Neuronal stem cell (in vitro differentiated cells): ENCODE measurements at regions not wholly inside any gene's neighbourhood (a gene's known extent, or its start where the extent isn't known, plus 50 kb on each side); places are given as distances from the start of the nearest gene placed in this dataset.

ENCODE experiments used
- DNase-seq: peaks from one replicate; pipeline ENCODE4 v3.0.0-alpha.2; 2013; ENCODE audit warnings: low spot score
- H2AFZ ChIP-seq: one replicate; pipeline ENCODE4 v1.6.1; 2013; ENCODE audit warnings: mild to moderate bottlenecking, low read length, inconsistent platforms
- H2AK5ac ChIP-seq: 2 replicates; pipeline ENCODE4 v1.6.1; 2013; ENCODE audit warnings: low read depth, mild to moderate bottlenecking, inconsistent platforms, low read length, moderate library complexity, mixed read lengths
- H2BK120ac ChIP-seq: 2 replicates; pipeline ENCODE4 v1.6.1; 2013; ENCODE audit warnings: low read depth, mild to moderate bottlenecking, inconsistent platforms, low read length, moderate library complexity, mixed read lengths
- H2BK12ac ChIP-seq: one replicate; pipeline ENCODE4 v1.6.1; 2013; ENCODE audit warnings: low read length, inconsistent platforms
- H2BK15ac ChIP-seq: 2 replicates; pipeline ENCODE4 v1.6.1; 2013; ENCODE audit warnings: mild to moderate bottlenecking, low read length, inconsistent platforms, mixed read lengths
- H2BK5ac ChIP-seq: one replicate; pipeline ENCODE4 v1.6.1; 2013; ENCODE audit warnings: inconsistent platforms, mild to moderate bottlenecking, low read length, moderate library complexity
- H3K14ac ChIP-seq: one replicate; pipeline ENCODE4 v1.6.1; 2013; ENCODE audit warnings: low read length, inconsistent platforms
- H3K18ac ChIP-seq: 2 replicates; pipeline ENCODE4 v1.6.1; 2013; ENCODE audit warnings: low read length, inconsistent platforms
- H3K23ac ChIP-seq: 2 replicates; pipeline ENCODE4 v1.6.1; 2013; ENCODE audit warnings: low read depth, mild to moderate bottlenecking, mixed read lengths, low read length, inconsistent platforms; ENCODE audit not compliant: poor library complexity
- H3K27ac ChIP-seq: replicated peaks from 3 replicates; pipeline ENCODE4 v1.5.1; 2013; ENCODE audit warnings: low read length, inconsistent platforms
- H3K27me3 ChIP-seq, 3 experiments: 2 replicates each; pipeline ENCODE4 v1.6.1; 2013; ENCODE audit warnings: low read length in 3 of 3, mild to moderate bottlenecking in 2 of 3, inconsistent platforms in 1 of 3, low read depth in 1 of 3, mixed read lengths in 1 of 3, moderate library complexity in 1 of 3; ENCODE audit not compliant: control insufficient read depth in 3 of 3, insufficient read depth in 3 of 3
- H3K36me3 ChIP-seq, 2 donors: replicated peaks in 1 of 2; 2 replicates each; pipeline ENCODE4 v1.6.1; 2013; ENCODE audit warnings: low read length in 2 of 2; ENCODE audit not compliant: control insufficient read depth in 2 of 2, insufficient read depth in 2 of 2
- H3K4ac ChIP-seq: 2 replicates; pipeline ENCODE4 v1.6.1; 2013; ENCODE audit warnings: inconsistent platforms, mild to moderate bottlenecking, low read length, moderate library complexity
- H3K4me1 ChIP-seq, 2 donors: 1 replicate in 1 of 2; 2 replicates in 1 of 2; pipeline ENCODE4 v1.6.1; 2013; ENCODE audit warnings: low read length in 2 of 2, low read depth in 1 of 2; ENCODE audit not compliant: control insufficient read depth in 2 of 2, insufficient read depth in 1 of 2
- H3K4me2 ChIP-seq: one replicate; pipeline ENCODE4 v1.6.1; 2013; ENCODE audit warnings: mild to moderate bottlenecking, low read length, inconsistent platforms; ENCODE audit not compliant: insufficient read depth, poor library complexity, severe bottlenecking
- H3K4me3 ChIP-seq, 2 donors: 2 replicates each; pipeline ENCODE4 v1.5.1; 2013; ENCODE audit warnings: low read length in 2 of 2, mild to moderate bottlenecking in 2 of 2, inconsistent platforms in 1 of 2, moderate library complexity in 1 of 2
- H3K79me1 ChIP-seq: one replicate; pipeline ENCODE4 v1.6.1; 2013; ENCODE audit warnings: low read depth, mild to moderate bottlenecking, inconsistent platforms, low read length, moderate library complexity
- H3K9ac ChIP-seq: one replicate; pipeline ENCODE4 v1.6.1; 2013; ENCODE audit warnings: mild to moderate bottlenecking, low read depth, low read length, inconsistent platforms; ENCODE audit not compliant: poor library complexity
- H3K9me3 ChIP-seq, 2 donors: replicated peaks in 1 of 2; 2 replicates each; pipeline versions ENCODE3 to v1.6.1; 2013; ENCODE audit warnings: low read length in 2 of 2, mild to moderate bottlenecking in 2 of 2, inconsistent platforms in 1 of 2, low read depth in 1 of 2, mixed read lengths in 1 of 2, moderate library complexity in 1 of 2; ENCODE audit not compliant: control insufficient read depth in 2 of 2, insufficient read depth in 1 of 2
- H4K8ac ChIP-seq: one replicate; pipeline ENCODE4 v1.6.1; 2013; ENCODE audit warnings: low read depth, mild to moderate bottlenecking, inconsistent platforms, low read length, moderate library complexity
- H4K91ac ChIP-seq: one replicate; pipeline ENCODE4 v1.6.1; 2013; ENCODE audit warnings: low read length, low read depth, mild to moderate bottlenecking, inconsistent platforms; ENCODE audit not compliant: poor library complexity
- WGBS, 2 donors: extraction: QIAGEN DNeasy Blood & Tissue Kit; methylation state at CpG; one replicate each; pipeline ENCODE4 v1.1.7; 2013; ENCODE audit warnings: missing lambda C conversion rate in 2 of 2, mixed read lengths in 1 of 2; ENCODE audit not compliant: insufficient read length in 2 of 2, insufficient replicate concordance in 1 of 2; ENCODE audit errors: extremely low coverage in 2 of 2; 5-methylcytosine and 5-hydroxymethylcytosine counted together

- no peak overlapping the region for H2BK12ac ChIP-seq
- no peak overlapping the region for H4K8ac ChIP-seq
- no peak overlapping the region for H2AK5ac ChIP-seq
- H3K27me3 ChIP-seq, result no peaks in the 10 kb centered on the region
- no peak overlapping the region for H3K4ac ChIP-seq
- H3K14ac ChIP-seq, result no peak overlapping the region
- H2BK120ac ChIP-seq, result no peak overlapping the region
- H3K27ac ChIP-seq, result no peak overlapping the region
- no peaks in the 10 kb centered on the region for H3K9me3 ChIP-seq
- WGBS, 2 donors, result no CpG with 5 or more reads among the region's 12 CpGs
- no peak overlapping the region for H2BK5ac ChIP-seq
- no peak for DNase-seq
- no peak overlapping the region for H3K4me3 ChIP-seq
- no peak overlapping the region for H3K9ac ChIP-seq
- H3K18ac ChIP-seq, result no peak overlapping the region
- H3K4me2 ChIP-seq, result no peak overlapping the region
- H3K23ac ChIP-seq, result no peak overlapping the region
- H4K91ac ChIP-seq, result no peak overlapping the region
- no peaks in the 10 kb centered on the region for H3K4me1 ChIP-seq
- peak overlapping the region; percentile 29 for H2AFZ ChIP-seq
- no peaks in the 10 kb centered on the region for H3K36me3 ChIP-seq
- no peak overlapping the region for H2BK15ac ChIP-seq
- no peaks in the 10 kb centered on the region for H3K79me1 ChIP-seq
Measured at GRCh38 chr1:182003953-182004586, 57.4 kb downstream of the ZNF648 start.

GRCh38 chr1:182003025-182003725, 58.3 kb downstream of the ZNF648 start:
- Histone ChIP-seq H3K27ac (no peak overlapping the region), H3K4me3 (no peak overlapping the region), H3K27me3 (no peaks in the 10 kb centered on the region), H3K18ac (no peak overlapping the region), H3K9me3 (no peaks in the 10 kb centered on the region), H4K8ac (no peak overlapping the region), H3K14ac (no peak overlapping the region), H2AFZ (no peak overlapping the region), H3K23ac (no peak overlapping the region), H3K4ac (no peak overlapping the region), H3K36me3 (no peaks in the 10 kb centered on the region), H2BK15ac (no peak overlapping the region), H3K9ac (no peak overlapping the region), H3K4me1 (no peaks in the 10 kb centered on the region), H3K79me1 (no peaks in the 10 kb centered on the region), H2BK5ac (no peak overlapping the region), H2BK120ac (no peak overlapping the region), H3K4me2 (no peak overlapping the region), H2BK12ac (no peak overlapping the region), H2AK5ac (no peak overlapping the region), H4K91ac (no peak overlapping the region)
- no CpG with 5 or more reads among the region's 10 CpGs for WGBS, 2 donors
- DNase-seq, result no peak

GRCh38 chr1:182002570-182002969, 58.9 kb downstream of the ZNF648 start:
- H3K4me1 ChIP-seq, result no peaks in the 10 kb centered on the region
- WGBS, 2 donors, result no CpG with 5 or more reads among the region's 10 CpGs
- no peak overlapping the region for H4K91ac ChIP-seq
- H3K4ac ChIP-seq, result no peak overlapping the region
- no peak overlapping the region for H3K27ac ChIP-seq
- H3K4me3 ChIP-seq, result no peak overlapping the region
- no peak overlapping the region for H4K8ac ChIP-seq
- H3K27me3 ChIP-seq, result no peaks in the 10 kb centered on the region
- no peaks in the 10 kb centered on the region for H3K36me3 ChIP-seq
- H3K23ac ChIP-seq, result no peak overlapping the region
- H3K18ac ChIP-seq, result no peak overlapping the region
- H2BK120ac ChIP-seq, result no peak overlapping the region
- H2AK5ac ChIP-seq, result no peak overlapping the region
- H2BK15ac ChIP-seq, result no peak overlapping the region
- H3K4me2 ChIP-seq, result no peak overlapping the region
- H3K9me3 ChIP-seq, result no peaks in the 10 kb centered on the region
- H2AFZ ChIP-seq, result no peak overlapping the region
- no peak overlapping the region for H3K14ac ChIP-seq
- H3K79me1 ChIP-seq, result no peaks in the 10 kb centered on the region
- no peak for DNase-seq
- H2BK5ac ChIP-seq, result no peak overlapping the region
- H3K9ac ChIP-seq, result no peak overlapping the region
- H2BK12ac ChIP-seq, result no peak overlapping the region

- Histone ChIP-seq H2BK12ac (no peak overlapping the region), H3K18ac (no peak overlapping the region), H4K8ac (no peak overlapping the region), H3K14ac (no peak overlapping the region), H3K4me1 (peaks cover 0 to 4% of the 10 kb centered on the region in 2 donors), H2BK15ac (no peak overlapping the region), H3K23ac (no peak overlapping the region), H3K4me3 (no peak overlapping the region), H3K9ac (no peak overlapping the region), H2BK120ac (no peak overlapping the region), H3K36me3 (no peaks in the 10 kb centered on the region), H2BK5ac (no peak overlapping the region), H3K79me1 (no peaks in the 10 kb centered on the region), H2AFZ (no peak overlapping the region), H3K27me3 (no peaks in the 10 kb centered on the region), H2AK5ac (no peak overlapping the region), H4K91ac (no peak overlapping the region), H3K4me2 (no peak overlapping the region), H3K4ac (no peak overlapping the region), H3K9me3 (no peaks in the 10 kb centered on the region), H3K27ac (no peak overlapping the region)
- no peak for DNase-seq
- no CpG with 5 or more reads among the region's 4 CpGs for WGBS, 2 donors
Measured at GRCh38 chr1:181998858-181999257, 62.7 kb downstream of the ZNF648 start.
